Activated CD4-positive, alpha-beta memory T cell treated with anti-CD3 and anti-CD28 coated beads for 36 hours (primary cell): ENCODE measurements at regions not wholly inside any gene's neighbourhood (a gene's known extent, or its start where the extent isn't known, plus 50 kb on each side); places are given as distances from the start of the nearest gene placed in this dataset.

ENCODE experiments used
- CTCF ChIA-PET: fragments of 350-600 bp; sonication (Branson Sonifier 250); formaldehyde crosslinking; loops from one replicate; lab custom pipeline; 2021; ENCODE audit warnings: antibody characterized with exemption, inconsistent platforms; lab: Charles Lee
- POLR2A ChIA-PET: fragments of 350-600 bp; sonication (Branson Sonifier 250); formaldehyde crosslinking; loops from one replicate; lab custom pipeline; 2021; ENCODE audit warnings: antibody characterized with exemption; lab: Charles Lee
- DNase-seq: peaks from one replicate; pipeline ENCODE4 v3.0.0-alpha.2; 2020
- H3K27ac Mint-ChIP-seq: one replicate; pipeline ENCODE4 v1.8.0; 2021; ENCODE audit warnings: mixed read lengths
- H3K27me3 Mint-ChIP-seq: one replicate; pipeline ENCODE4 v1.8.0; 2021; ENCODE audit warnings: mixed read lengths
- H3K36me3 Mint-ChIP-seq: one replicate; pipeline ENCODE4 v1.8.0; 2021; ENCODE audit warnings: mixed read lengths
- H3K4me1 Mint-ChIP-seq: one replicate; pipeline ENCODE4 v1.8.0; 2021; ENCODE audit warnings: low read depth, mixed read lengths
- H3K4me3 Mint-ChIP-seq: one replicate; pipeline ENCODE4 v1.8.0; 2021; ENCODE audit warnings: mild to moderate bottlenecking, mixed read lengths
- H3K9me3 Mint-ChIP-seq: one replicate; pipeline ENCODE4 v1.8.0; 2021; ENCODE audit warnings: mixed read lengths
- intact Hi-C: fragments of 100-400 bp; cut with micrococcal nuclease; formaldehyde crosslinking; loops from one replicate; pipeline ENCODE4 v1.15.1; 2023

DNA sequence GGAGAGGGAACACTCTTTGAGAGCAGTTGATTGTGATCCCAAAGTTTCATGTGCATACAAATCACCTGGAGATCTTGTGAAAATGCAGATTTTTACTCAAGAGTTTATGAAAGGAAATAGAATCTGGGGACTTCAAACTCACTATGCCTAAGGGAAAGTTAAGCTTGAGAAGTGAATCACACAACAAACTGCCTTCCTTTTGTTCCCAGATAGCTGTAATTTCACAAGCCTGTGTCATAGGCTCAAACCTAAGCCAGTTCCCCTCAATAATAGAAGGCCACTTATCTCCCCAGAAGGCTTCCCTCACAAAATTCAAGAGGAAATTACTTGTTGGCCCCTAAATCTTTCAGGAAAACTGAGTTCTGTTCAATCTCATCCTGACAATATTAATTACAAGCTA, 132.8 kb upstream of the MAGEB16 start:
- Mint-ChIP-seq H3K27ac (no peak overlapping the region), H3K9me3 (no peaks in the 10 kb centered on the region), H3K27me3 (no peaks in the 10 kb centered on the region), H3K36me3 (no peaks in the 10 kb centered on the region), H3K4me1 (no peaks in the 10 kb centered on the region), H3K4me3 (no peak overlapping the region)
- DNase-seq, result no peak
- POLR2A ChIA-PET, result no interaction called here
- intact Hi-C loops, result no loop called here
- CTCF ChIA-PET, result no interaction called here

DNA sequence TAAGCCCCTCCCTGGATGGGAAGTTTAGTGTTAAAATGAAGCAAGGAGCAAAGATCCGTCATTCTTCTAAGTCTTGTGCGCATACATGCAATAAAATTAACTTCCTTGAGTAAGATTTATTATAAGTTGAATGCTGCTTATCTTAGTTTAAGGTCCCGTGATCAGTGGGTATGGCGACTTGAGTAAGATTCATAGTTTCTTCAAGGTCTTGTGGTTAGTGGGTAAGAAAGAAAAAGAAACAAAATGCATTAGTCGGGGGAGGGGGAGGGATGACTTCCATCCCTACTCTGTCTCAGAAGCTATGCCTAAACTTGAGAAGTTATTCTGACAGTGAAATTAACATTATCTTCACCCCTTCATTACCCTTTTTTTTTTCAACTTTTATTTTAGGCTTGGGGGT, 127.3 kb upstream of the MAGEB16 start:
- no peak overlapping the region for H3K27ac Mint-ChIP-seq
- H3K36me3 Mint-ChIP-seq, result no peaks in the 10 kb centered on the region
- no peaks in the 10 kb centered on the region for H3K27me3 Mint-ChIP-seq
- POLR2A ChIA-PET, result interaction anchor here (0.6 kb wide), 1 partner anchor 857 kb away, joined by 4 read pairs; no protein-coding TSS in a partner anchor
- no peaks in the 10 kb centered on the region for H3K9me3 Mint-ChIP-seq
- no peaks in the 10 kb centered on the region for H3K4me1 Mint-ChIP-seq
- CTCF ChIA-PET, result no interaction called here
- no peak for DNase-seq
- no peak overlapping the region for H3K4me3 Mint-ChIP-seq
- intact Hi-C loops, result no loop called here

- intact Hi-C loops, result no loop called here
- Mint-ChIP-seq H3K27ac (no peak overlapping the region), H3K4me3 (no peak overlapping the region), H3K4me1 (no peaks in the 10 kb centered on the region), H3K27me3 (no peaks in the 10 kb centered on the region), H3K9me3 (no peaks in the 10 kb centered on the region), H3K36me3 (no peaks in the 10 kb centered on the region)
- CTCF ChIA-PET, result no interaction called here
- DNase-seq, result no peak
- POLR2A ChIA-PET, result no interaction called here
These were observed 123.0 kb upstream of the MAGEB16 start for GRCh38 chrX:35675151-35675550.

DNA sequence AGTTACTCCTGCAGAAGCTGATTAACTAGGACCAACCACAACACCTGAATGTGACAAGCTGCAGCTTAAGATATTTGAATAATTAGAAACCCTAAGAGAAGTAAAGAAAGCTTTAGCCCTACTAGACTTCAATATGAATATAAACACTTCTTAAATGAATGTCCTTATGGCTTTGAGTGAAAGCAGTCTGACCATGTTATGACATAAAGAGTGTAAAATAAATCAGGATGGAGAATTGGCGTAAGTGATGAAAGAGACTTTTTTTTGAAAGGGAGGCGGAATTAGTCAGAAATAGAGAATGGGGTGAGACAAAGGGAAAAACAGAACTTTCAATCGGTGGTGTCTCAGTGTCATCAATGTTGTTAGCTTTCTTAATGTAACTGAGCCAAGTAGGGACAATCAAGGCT, 117.2 kb upstream of the MAGEB16 start:
- Mint-ChIP-seq H3K9me3 (no peaks in the 10 kb centered on the region), H3K36me3 (no peaks in the 10 kb centered on the region), H3K27ac (no peak overlapping the region), H3K27me3 (no peaks in the 10 kb centered on the region), H3K4me3 (no peak overlapping the region), H3K4me1 (no peaks in the 10 kb centered on the region)
- DNase-seq, result no peak
- intact Hi-C loops, result no loop called here
- ChIA-PET CTCF (no interaction called here), POLR2A (no interaction called here)

- Mint-ChIP-seq H3K27me3 (no peaks in the 10 kb centered on the region), H3K9me3 (no peaks in the 10 kb centered on the region), H3K36me3 (no peaks in the 10 kb centered on the region), H3K27ac (no peak overlapping the region), H3K4me3 (no peak overlapping the region), H3K4me1 (no peaks in the 10 kb centered on the region)
- ChIA-PET CTCF (no interaction called here), POLR2A (no interaction called here)
- no peak for DNase-seq
- intact Hi-C loops, result no loop called here
These were observed 115.7 kb upstream of the MAGEB16 start for GRCh38 chrX:35682476-35682875.

- Mint-ChIP-seq H3K4me3 (no peak overlapping the region), H3K4me1 (no peaks in the 10 kb centered on the region), H3K9me3 (peaks cover 2% of the 10 kb centered on the region), H3K27ac (no peak overlapping the region), H3K36me3 (no peaks in the 10 kb centered on the region), H3K27me3 (no peaks in the 10 kb centered on the region)
- ChIA-PET CTCF (no interaction called here), POLR2A (no interaction called here)
- no peak for DNase-seq
- intact Hi-C loops, result no loop called here
These were observed 101.3 kb upstream of the MAGEB16 start for GRCh38 chrX:35696760-35697234.

GRCh38 chrX:35699642-35700041, 98.5 kb upstream of the MAGEB16 start:
- H3K4me1 Mint-ChIP-seq, result no peaks in the 10 kb centered on the region
- H3K27ac Mint-ChIP-seq, result no peak overlapping the region
- no peak for DNase-seq
- H3K36me3 Mint-ChIP-seq, result no peaks in the 10 kb centered on the region
- ChIA-PET CTCF (no interaction called here), POLR2A (no interaction called here)
- no peak overlapping the region for H3K4me3 Mint-ChIP-seq
- H3K9me3 Mint-ChIP-seq, result peaks cover 2% of the 10 kb centered on the region
- intact Hi-C loops, result no loop called here
- H3K27me3 Mint-ChIP-seq, result no peaks in the 10 kb centered on the region

GRCh38 chrX:35700121-35700520, 98.0 kb upstream of the MAGEB16 start:
- peaks cover 2% of the 10 kb centered on the region for H3K9me3 Mint-ChIP-seq
- ChIA-PET POLR2A (no interaction called here), CTCF (no interaction called here)
- no peak overlapping the region for H3K27ac Mint-ChIP-seq
- no peaks in the 10 kb centered on the region for H3K4me1 Mint-ChIP-seq
- H3K27me3 Mint-ChIP-seq, result no peaks in the 10 kb centered on the region
- intact Hi-C loops, result no loop called here
- no peak overlapping the region for H3K4me3 Mint-ChIP-seq
- no peaks in the 10 kb centered on the region for H3K36me3 Mint-ChIP-seq
- DNase-seq, result no peak

DNA sequence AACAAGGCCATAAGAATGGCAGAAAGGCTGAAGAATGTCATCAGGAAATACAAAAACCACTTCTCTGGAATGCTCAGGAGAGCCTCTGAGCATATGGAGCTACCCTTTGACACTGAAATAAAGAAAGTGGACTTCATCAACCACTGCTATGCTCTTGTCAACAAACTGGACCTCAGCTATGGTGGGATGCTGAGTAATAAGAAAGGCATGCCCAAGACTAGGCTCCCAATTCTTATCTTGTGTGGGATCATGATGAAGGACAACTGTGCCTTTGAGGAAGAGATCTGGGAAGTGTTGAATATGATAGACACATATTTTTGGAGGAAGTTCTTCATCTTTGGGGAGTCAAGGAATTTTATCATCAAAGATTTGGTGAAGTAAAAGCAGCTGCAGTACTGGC, 86.9 kb upstream of the MAGEB16 start:
- H3K27ac Mint-ChIP-seq, result no peak overlapping the region
- no peaks in the 10 kb centered on the region for H3K4me1 Mint-ChIP-seq
- no peaks in the 10 kb centered on the region for H3K9me3 Mint-ChIP-seq
- no peaks in the 10 kb centered on the region for H3K36me3 Mint-ChIP-seq
- ChIA-PET POLR2A (no interaction called here), CTCF (no interaction called here)
- no peaks in the 10 kb centered on the region for H3K27me3 Mint-ChIP-seq
- intact Hi-C loops, result no loop called here
- no peak for DNase-seq
- no peak overlapping the region for H3K4me3 Mint-ChIP-seq

DNA sequence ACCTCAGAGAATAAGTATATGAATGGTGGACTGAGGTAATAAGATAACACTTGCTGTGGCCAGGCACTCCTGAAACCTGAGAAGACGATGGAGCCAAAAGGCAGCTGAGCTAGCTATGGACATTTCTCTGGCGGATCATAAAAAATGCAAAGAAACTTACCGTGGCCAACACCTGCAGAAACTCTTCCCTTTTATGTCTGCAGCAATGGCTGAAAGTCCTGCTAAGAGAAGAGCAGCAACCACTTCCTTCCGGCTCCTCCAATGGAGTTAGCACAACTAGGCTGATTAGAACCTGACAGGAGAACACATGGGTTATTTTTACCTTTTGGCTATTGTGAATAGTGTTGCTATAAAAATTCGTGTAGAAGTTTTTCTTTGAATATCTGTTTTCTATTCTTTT, 76.0 kb upstream of the MAGEB16 start:
- Mint-ChIP-seq H3K27ac (no peak overlapping the region), H3K9me3 (peaks cover 4% of the 10 kb centered on the region), H3K27me3 (no peaks in the 10 kb centered on the region), H3K4me1 (no peaks in the 10 kb centered on the region), H3K4me3 (no peak overlapping the region), H3K36me3 (no peaks in the 10 kb centered on the region)
- DNase-seq, result no peak
- POLR2A ChIA-PET, result no interaction called here
- CTCF ChIA-PET, result no interaction called here
- intact Hi-C loops, result no loop called here

- Mint-ChIP-seq H3K9me3 (peaks cover 5% of the 10 kb centered on the region), H3K27ac (no peak overlapping the region), H3K27me3 (no peaks in the 10 kb centered on the region), H3K4me1 (no peaks in the 10 kb centered on the region), H3K4me3 (no peak overlapping the region), H3K36me3 (no peaks in the 10 kb centered on the region)
- ChIA-PET POLR2A (no interaction called here), CTCF (no interaction called here)
- intact Hi-C loops, result no loop called here
- DNase-seq, result no peak
These were observed 72.0 kb upstream of the MAGEB16 start for GRCh38 chrX:35726176-35726575.

GRCh38 chrX:35728481-35728880, 69.7 kb upstream of the MAGEB16 start:
- Mint-ChIP-seq H3K4me3 (no peak overlapping the region), H3K9me3 (peaks cover 5% of the 10 kb centered on the region)
- intact Hi-C loops, result no loop called here

DNA sequence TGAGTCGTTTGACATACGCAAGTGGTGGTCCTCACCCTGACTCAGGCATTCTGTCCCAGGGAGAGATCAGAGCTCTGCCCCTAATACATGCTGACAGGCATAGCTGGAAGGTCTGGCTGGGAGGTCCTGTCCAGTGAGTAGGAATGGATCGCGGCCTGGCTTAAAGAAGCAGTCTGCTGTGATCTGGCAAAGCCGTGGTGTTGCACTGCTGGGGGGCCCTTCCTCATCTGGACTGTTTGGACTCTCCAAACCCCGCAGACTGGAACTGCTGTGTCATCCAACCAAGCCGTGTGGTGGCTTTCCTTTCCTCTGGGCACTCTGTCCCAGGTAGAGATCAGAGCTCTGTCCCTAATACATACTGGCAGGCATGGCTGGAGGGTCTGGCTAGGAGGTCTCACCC, 64.3 kb upstream of the MAGEB16 start:
- no peak overlapping the region for H3K27ac Mint-ChIP-seq
- H3K4me1 Mint-ChIP-seq, result no peaks in the 10 kb centered on the region
- no peak overlapping the region for H3K4me3 Mint-ChIP-seq
- H3K27me3 Mint-ChIP-seq, result no peaks in the 10 kb centered on the region
- peaks cover 2% of the 10 kb centered on the region for H3K9me3 Mint-ChIP-seq
- ChIA-PET CTCF (no interaction called here), POLR2A (no interaction called here)
- no peak for DNase-seq
- no peaks in the 10 kb centered on the region for H3K36me3 Mint-ChIP-seq
- intact Hi-C loops, result no loop called here

More at GRCh38 chrX:35728481-35728880, 69.7 kb upstream of the MAGEB16 start:
- ChIA-PET CTCF (no interaction called here), POLR2A (no interaction called here)
- DNase-seq, result no peak
- H3K36me3 Mint-ChIP-seq, result no peaks in the 10 kb centered on the region
- H3K27me3 Mint-ChIP-seq, result no peaks in the 10 kb centered on the region
- no peaks in the 10 kb centered on the region for H3K4me1 Mint-ChIP-seq
- no peak overlapping the region for H3K27ac Mint-ChIP-seq
